ENCODE measurements at regions not wholly inside any gene's neighbourhood (a gene's known extent, or its start where the extent isn't known, plus 50 kb on each side); places are given as distances from the start of the nearest gene placed in this dataset.

GRCh38 chr12:60279221-60279620, 683.4 kb downstream of the SLC16A7 start:
- no peak for TF ChIP-seq EZH2phosphoT487 (conservative IDR thresholded peaks at IDR 0.05; ENCODE audit: low read length)
- TF ChIP-seq, protein P1, sequence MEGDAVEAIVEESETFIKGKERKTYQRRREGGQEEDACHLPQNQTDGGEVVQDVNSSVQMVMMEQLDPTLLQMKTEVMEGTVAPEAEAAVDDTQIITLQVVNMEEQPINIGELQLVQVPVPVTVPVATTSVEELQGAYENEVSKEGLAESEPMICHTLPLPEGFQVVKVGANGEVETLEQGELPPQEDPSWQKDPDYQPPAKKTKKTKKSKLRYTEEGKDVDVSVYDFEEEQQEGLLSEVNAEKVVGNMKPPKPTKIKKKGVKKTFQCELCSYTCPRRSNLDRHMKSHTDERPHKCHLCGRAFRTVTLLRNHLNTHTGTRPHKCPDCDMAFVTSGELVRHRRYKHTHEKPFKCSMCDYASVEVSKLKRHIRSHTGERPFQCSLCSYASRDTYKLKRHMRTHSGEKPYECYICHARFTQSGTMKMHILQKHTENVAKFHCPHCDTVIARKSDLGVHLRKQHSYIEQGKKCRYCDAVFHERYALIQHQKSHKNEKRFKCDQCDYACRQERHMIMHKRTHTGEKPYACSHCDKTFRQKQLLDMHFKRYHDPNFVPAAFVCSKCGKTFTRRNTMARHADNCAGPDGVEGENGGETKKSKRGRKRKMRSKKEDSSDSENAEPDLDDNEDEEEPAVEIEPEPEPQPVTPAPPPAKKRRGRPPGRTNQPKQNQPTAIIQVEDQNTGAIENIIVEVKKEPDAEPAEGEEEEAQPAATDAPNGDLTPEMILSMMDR (IDR thresholded peaks at IDR 0.05; ENCODE audit: insufficient read depth, low read length, poor library complexity, severe bottlenecking): no peak
